AG04450 (cell line): ENCODE measurements at regions not wholly inside any gene's neighbourhood (a gene's known extent, or its start where the extent isn't known, plus 50 kb on each side); places are given as distances from the start of the nearest gene placed in this dataset.

Source experiments
- CTCF ChIA-PET: fragments of 300-600, 350-600 bp; formaldehyde crosslinking; extraction: SDS; loops from one replicate; lab custom pipeline; 2022; ENCODE audit warnings: antibody characterized with exemption, inconsistent platforms; lab: Charles Lee
- POLR2A ChIA-PET: fragments of 350-600 bp; formaldehyde crosslinking; extraction: SDS; loops from one replicate; lab custom pipeline; 2021; ENCODE audit warnings: antibody characterized with exemption, inconsistent platforms; lab: Yijun Ruan, JAX
- DNase-seq: peaks from one replicate; pipeline ENCODE4 v3.0.0-alpha.2; 2011; ENCODE audit warnings: low read depth, low spot score
- H3K27ac ChIP-seq: one replicate; pipeline ENCODE4 v1.5.1; 2012; ENCODE audit warnings: low read depth, low read length, control low read depth
- H3K27me3 ChIP-seq: one replicate; pipeline ENCODE4 v1.6.0; 2012; ENCODE audit warnings: low read length; ENCODE audit not compliant: control insufficient read depth, insufficient read depth
- H3K4me3 ChIP-seq: 2 replicates; pipeline ENCODE4 v1.5.1; 2011; ENCODE audit warnings: mild to moderate bottlenecking, low read depth, low read length, control low read depth
- H3K9me3 ChIP-seq: 2 replicates; pipeline ENCODE4 v1.5.1; 2012; ENCODE audit warnings: low read length; ENCODE audit not compliant: control insufficient read depth, insufficient read depth
- TF ChIP-seq, protein P1 (sequence below): IDR thresholded peaks from 2 replicates; pipeline ENCODE4 v1.5.1; 2011; ENCODE audit warnings: low read depth, low read length, control low read depth, inconsistent platforms

DNA sequence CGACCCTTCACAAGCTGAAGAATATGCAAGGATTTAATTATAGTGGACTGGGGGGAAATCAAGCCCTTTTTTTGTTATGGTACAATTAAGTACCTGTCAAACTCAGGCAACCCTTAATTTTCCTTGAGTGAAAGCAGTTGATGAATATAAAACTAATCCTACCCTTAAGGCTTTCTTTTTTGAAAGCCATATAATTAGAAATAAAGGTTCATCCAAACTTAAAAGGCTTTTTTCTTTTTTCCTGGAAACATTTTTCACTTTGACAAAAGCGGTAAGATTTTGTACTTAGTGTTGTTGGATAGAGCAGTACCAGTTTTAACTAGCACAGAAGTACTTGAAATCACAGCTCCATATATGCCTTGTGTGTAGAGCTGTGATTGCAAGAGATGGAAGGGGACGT lies 91.9 kb upstream of the MANSC4 start:
- Histone ChIP-seq H3K4me3 (no peak overlapping the region), H3K27ac (no peak overlapping the region), H3K27me3 (no peaks in the 10 kb centered on the region), H3K9me3 (peaks cover 4% of the 10 kb centered on the region; the same call in 1 of the 2 replicates)
- ChIA-PET CTCF (interaction anchor here (0.8 to 1.6 kb wide), 2 partner anchors 51 to 69 kb away, joined by 3 to 5 read pairs; no protein-coding TSS in a partner anchor), POLR2A (no interaction called here)
- TF ChIP-seq, protein P1, sequence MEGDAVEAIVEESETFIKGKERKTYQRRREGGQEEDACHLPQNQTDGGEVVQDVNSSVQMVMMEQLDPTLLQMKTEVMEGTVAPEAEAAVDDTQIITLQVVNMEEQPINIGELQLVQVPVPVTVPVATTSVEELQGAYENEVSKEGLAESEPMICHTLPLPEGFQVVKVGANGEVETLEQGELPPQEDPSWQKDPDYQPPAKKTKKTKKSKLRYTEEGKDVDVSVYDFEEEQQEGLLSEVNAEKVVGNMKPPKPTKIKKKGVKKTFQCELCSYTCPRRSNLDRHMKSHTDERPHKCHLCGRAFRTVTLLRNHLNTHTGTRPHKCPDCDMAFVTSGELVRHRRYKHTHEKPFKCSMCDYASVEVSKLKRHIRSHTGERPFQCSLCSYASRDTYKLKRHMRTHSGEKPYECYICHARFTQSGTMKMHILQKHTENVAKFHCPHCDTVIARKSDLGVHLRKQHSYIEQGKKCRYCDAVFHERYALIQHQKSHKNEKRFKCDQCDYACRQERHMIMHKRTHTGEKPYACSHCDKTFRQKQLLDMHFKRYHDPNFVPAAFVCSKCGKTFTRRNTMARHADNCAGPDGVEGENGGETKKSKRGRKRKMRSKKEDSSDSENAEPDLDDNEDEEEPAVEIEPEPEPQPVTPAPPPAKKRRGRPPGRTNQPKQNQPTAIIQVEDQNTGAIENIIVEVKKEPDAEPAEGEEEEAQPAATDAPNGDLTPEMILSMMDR, result no peak
- no peak for DNase-seq

DNA sequence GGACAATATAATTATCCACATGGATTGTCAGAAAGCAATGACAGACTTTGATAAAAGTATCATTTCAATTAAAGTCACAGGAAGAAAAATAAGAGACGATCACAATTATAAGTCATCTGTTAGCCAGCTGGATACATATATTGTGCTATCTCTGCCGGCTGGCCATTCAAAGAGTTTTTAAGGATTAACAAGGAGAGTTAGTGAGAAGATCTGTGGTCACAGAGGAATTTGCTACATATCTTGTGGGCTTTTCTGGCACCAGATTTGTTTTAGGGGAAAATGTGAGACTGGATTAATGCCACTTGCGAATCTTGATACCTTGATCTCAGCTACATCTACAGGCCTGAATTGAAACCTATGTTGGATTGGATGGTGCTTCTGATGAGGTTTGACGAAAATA lies 90.9 kb upstream of the MANSC4 start:
- peak; percentile 76 for DNase-seq
- Histone ChIP-seq H3K27ac (no peak overlapping the region), H3K4me3 (no peak overlapping the region), H3K27me3 (no peaks in the 10 kb centered on the region), H3K9me3 (peaks cover 4% of the 10 kb centered on the region; the same call in 1 of the 2 replicates)
- ChIA-PET CTCF (no interaction called here), POLR2A (interaction anchor here (1.2 kb wide), 1 partner anchor 28 kb away, joined by 3 read pairs; no protein-coding TSS in a partner anchor)
- TF ChIP-seq, protein P1, result no peak

DNA sequence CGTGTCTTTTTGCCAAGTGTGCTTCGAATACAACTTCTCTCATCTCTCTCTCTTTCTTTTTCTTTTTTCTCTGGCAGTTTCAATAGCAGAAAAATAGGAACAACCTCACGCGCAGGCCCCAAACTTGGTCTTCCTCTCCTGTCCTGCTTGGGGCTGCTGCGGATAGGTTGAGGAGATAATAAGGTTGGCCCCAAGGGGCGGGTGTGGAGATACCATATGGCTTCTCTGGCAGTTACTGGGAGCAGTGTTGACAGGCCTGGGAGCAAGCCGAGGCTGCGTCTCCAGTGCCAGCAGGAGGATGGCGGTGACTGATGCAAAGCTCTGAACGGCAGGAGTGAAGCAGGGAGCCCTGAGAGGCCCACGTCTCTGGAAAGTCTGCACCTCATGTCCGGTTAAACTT lies 89.5 kb upstream of the MANSC4 start:
- Histone ChIP-seq H3K9me3 (peaks cover 4% of the 10 kb centered on the region; the same call in 1 of the 2 replicates), H3K27me3 (no peaks in the 10 kb centered on the region), H3K4me3 (no peak overlapping the region), H3K27ac (no peak overlapping the region)
- ChIA-PET CTCF (interaction anchor here (1.1 to 1.5 kb wide), 2 partner anchors 71 to 101 kb away, joined by 3 read pairs; no protein-coding TSS in a partner anchor), POLR2A (no interaction called here)
- TF ChIP-seq, protein P1, result no peak
- no peak for DNase-seq

DNA sequence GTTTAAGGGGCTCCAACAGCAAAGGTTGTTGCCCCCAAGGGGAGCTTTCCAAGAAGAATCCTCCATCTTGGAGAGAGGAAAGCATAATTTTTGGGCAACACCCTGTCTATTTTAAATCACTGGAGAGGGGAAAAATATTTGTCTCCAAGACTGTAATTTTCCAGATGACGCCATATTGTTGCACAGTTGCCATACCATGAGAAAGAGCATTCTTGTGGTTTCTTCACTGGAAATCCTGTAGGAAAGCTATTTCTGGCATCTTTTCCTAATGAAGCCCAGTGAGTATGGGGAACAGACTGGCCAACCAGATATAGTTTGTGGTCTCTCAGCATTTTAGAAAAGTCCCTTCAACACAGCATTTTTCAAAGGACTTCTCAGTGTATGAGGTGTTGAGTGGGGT lies 88.1 kb upstream of the MANSC4 start:
- peak; percentile 66 for DNase-seq
- ChIA-PET CTCF (interaction anchor here (0.9 kb wide), 1 partner anchor 10 kb away, joined by 9 read pairs; no protein-coding TSS in a partner anchor), POLR2A (no interaction called here)
- Histone ChIP-seq H3K27ac (peak overlapping the region; percentile 66), H3K4me3 (no peak overlapping the region), H3K9me3 (peaks cover under 1% of the 10 kb centered on the region; the same call in 1 of the 2 replicates), H3K27me3 (no peaks in the 10 kb centered on the region)
- TF ChIP-seq, protein P1, result no peak

DNA sequence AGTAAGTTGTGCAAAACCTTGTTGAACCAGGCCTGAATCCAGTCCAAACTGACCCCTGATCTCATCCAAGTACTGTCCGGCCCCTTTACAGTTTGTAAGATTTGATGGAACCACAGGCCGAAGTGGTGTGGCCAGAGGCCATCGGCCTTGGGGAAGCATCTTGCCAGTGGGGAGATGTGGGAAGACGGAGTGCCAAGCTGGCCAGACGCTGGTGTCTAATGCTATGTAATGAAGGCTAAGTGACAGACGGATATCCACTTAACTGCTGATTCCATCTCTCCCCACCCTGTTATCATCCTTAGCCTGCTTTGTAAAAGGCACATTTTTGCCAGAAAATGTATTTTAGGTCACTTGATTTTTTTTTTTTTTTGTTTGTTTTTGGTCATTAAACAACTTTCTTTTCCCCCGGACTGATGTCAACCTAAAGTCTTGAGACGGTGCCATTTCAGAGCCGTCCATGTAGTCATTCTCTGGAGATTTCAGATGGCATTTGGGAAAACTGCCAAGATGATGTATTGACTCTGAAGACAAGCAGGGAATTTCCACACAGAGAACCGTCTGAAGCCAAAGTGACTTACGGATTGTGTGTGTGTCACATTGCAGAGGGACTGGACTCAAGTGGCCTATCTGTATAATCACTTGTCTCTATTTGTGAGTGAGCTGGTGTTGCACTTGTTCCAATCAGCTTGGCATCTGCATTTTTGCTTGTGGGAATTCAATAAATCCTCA lies 86.5 kb upstream of the MANSC4 start:
- CTCF ChIA-PET, result interaction anchor here (1.0 kb wide), 2 partner anchors 45 to 133 kb away, joined by 3 to 5 read pairs; no protein-coding TSS in a partner anchor
- no peak overlapping the region for H3K27ac ChIP-seq
- no peak for DNase-seq
- no peak overlapping the region for H3K4me3 ChIP-seq
- TF ChIP-seq, protein P1, result no peak
- POLR2A ChIA-PET, result no interaction called here
- H3K27me3 ChIP-seq, result no peaks in the 10 kb centered on the region
- no peaks in the 10 kb centered on the region for H3K9me3 ChIP-seq
